Keratinocyte (primary cell): ENCODE measurements at regions not wholly inside any gene's neighbourhood (a gene's known extent, or its start where the extent isn't known, plus 50 kb on each side); places are given as distances from the start of the nearest gene placed in this dataset.
"Not testable (repeated sequence)": the region's sequence is repeated elsewhere in the genome, so short reads cannot be mapped to it uniquely, and the experiment has no call there.

Source experiments
- DNase-seq: peaks from one replicate; pipeline ENCODE4 v3.0.0-alpha.2; 2011; ENCODE audit warnings: low read depth, missing footprints, low spot score
- FAIRE-seq: peaks from 2 replicates; lab custom pipeline; 2011; peaks lifted over from hg19 to GRCh38; lab: Jason Lieb, UNC
- H2AFZ ChIP-seq: 2 replicates; pipeline ENCODE4 v1.6.0; 2012; ENCODE audit warnings: low read length, control low read depth, inconsistent platforms; ENCODE audit not compliant: control insufficient read depth
- H3K27ac ChIP-seq: 2 replicates; pipeline ENCODE4 v1.5.1; 2011; ENCODE audit warnings: low read length; ENCODE audit not compliant: control insufficient read depth, insufficient read depth
- H3K27me3 ChIP-seq: 3 replicates; pipeline ENCODE4 v1.6.0; 2011; ENCODE audit warnings: low read length; ENCODE audit not compliant: control insufficient read depth, insufficient read depth; ENCODE audit errors: extremely low read depth
- H3K36me3 ChIP-seq, 2 experiments: 2 replicates in 1 of 2; 3 replicates in 1 of 2; pipeline ENCODE4 v1.5.1; 2011; ENCODE audit warnings: low read length in 2 of 2, mild to moderate bottlenecking in 1 of 2; ENCODE audit not compliant: control insufficient read depth in 2 of 2, insufficient read depth in 2 of 2; ENCODE audit errors: extremely low read depth in 1 of 2
- H3K4me1 ChIP-seq: 3 replicates; pipeline ENCODE4 v1.5.1; 2011; ENCODE audit warnings: low read length; ENCODE audit not compliant: control insufficient read depth, insufficient read depth; ENCODE audit errors: extremely low read depth
- H3K4me2 ChIP-seq: 3 replicates; pipeline ENCODE4 v1.6.0; 2011; ENCODE audit warnings: low read depth, low read length; ENCODE audit not compliant: control insufficient read depth, insufficient read depth; ENCODE audit errors: extremely low read depth
- H3K4me3 ChIP-seq, 3 experiments: fragments of 200-600 bp in 1 of 3; sonication (generic) in 1 of 3; 2 replicates in 2 of 3; 3 replicates in 1 of 3; pipeline ENCODE4 v1.5.1; 2011 to 2016; ENCODE audit warnings: low read length in 3 of 3, mild to moderate bottlenecking in 3 of 3, control low read depth in 2 of 3, inconsistent platforms in 1 of 3, low read depth in 1 of 3, mixed read lengths in 1 of 3, mixed run types in 1 of 3, moderate library complexity in 1 of 3; ENCODE audit not compliant: control insufficient read depth in 2 of 3, insufficient read depth in 2 of 3; ENCODE audit errors: extremely low read depth in 1 of 3
- H3K79me2 ChIP-seq: 2 replicates; pipeline ENCODE4 v1.6.0; 2012; ENCODE audit warnings: low read length; ENCODE audit not compliant: control insufficient read depth, insufficient read depth
- H3K9ac ChIP-seq: 3 replicates; pipeline ENCODE4 v1.6.0; 2011; ENCODE audit warnings: low read length; ENCODE audit not compliant: control insufficient read depth, insufficient read depth; ENCODE audit errors: extremely low read depth
- H3K9me1 ChIP-seq: 3 replicates; pipeline ENCODE4 v1.6.0; 2011; ENCODE audit warnings: low read length; ENCODE audit not compliant: control insufficient read depth, insufficient read depth; ENCODE audit errors: extremely low read depth
- H3K9me3 ChIP-seq: 2 replicates; pipeline ENCODE4 v1.5.1; 2012; ENCODE audit warnings: low read depth, low read length; ENCODE audit not compliant: control insufficient read depth
- H4K20me1 ChIP-seq: 3 replicates; pipeline ENCODE4 v1.6.0; 2011; ENCODE audit warnings: low read length; ENCODE audit not compliant: control insufficient read depth, insufficient read depth; ENCODE audit errors: extremely low read depth
- dilution Hi-C: fragments of 300-500 bp; cut with MboI; formaldehyde crosslinking; loops from one replicate; pipeline ENCODE4 v1.7.0; 2020; ENCODE audit warnings: low sequenced_read_pairs; ENCODE audit not compliant: extremely low pct_ligation_motif_present

- FAIRE-seq, H3K36me3 ChIP-seq, DNase-seq, H2AFZ ChIP-seq, dilution Hi-C loops, H3K9me1 ChIP-seq, H3K79me2 ChIP-seq, H3K9me3 ChIP-seq, H3K4me3 ChIP-seq, H3K4me2 ChIP-seq, H3K27ac ChIP-seq, H3K4me1 ChIP-seq, H3K9ac ChIP-seq, H3K27me3 ChIP-seq, H4K20me1 ChIP-seq: not testable (repeated sequence)
Observed at GRCh38 chr6:60338328-60339071, 1947.5 kb downstream of the KHDRBS2 start.

DNA sequence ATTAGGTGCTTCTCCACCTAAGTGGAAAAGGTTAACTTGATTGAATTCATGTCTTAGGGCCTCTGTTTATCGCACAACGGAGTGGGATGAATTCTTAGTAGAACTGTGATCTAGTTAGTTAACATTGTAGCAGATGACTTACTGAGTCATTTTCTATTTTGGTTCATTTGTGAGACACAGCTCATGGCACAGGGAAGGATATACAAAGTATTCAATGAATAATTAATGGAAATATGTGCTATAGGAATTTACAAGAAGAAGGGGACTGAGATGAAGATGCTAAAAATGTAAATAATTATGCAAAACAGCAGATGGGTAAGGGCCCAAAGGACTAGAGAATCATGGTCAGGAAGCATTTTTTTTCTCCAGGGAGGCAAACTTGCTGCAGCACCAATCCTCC is 1950.9 kb downstream of the KHDRBS2 start:
- DNase-seq, H3K9ac ChIP-seq, H3K9me3 ChIP-seq, H3K27ac ChIP-seq, H2AFZ ChIP-seq, H3K4me2 ChIP-seq, dilution Hi-C loops, FAIRE-seq, H3K36me3 ChIP-seq, H3K9me1 ChIP-seq, H3K79me2 ChIP-seq, H3K27me3 ChIP-seq, H3K4me1 ChIP-seq, H3K4me3 ChIP-seq, H4K20me1 ChIP-seq: not testable (repeated sequence)

GRCh38 chr6:60333708-60334107 is 1952.3 kb downstream of the KHDRBS2 start:
- H3K9me3 ChIP-seq, FAIRE-seq, H3K27ac ChIP-seq, H3K4me3 ChIP-seq, DNase-seq, H3K9me1 ChIP-seq, dilution Hi-C loops, H3K4me2 ChIP-seq, H3K79me2 ChIP-seq, H3K27me3 ChIP-seq, H3K4me1 ChIP-seq, H3K9ac ChIP-seq, H2AFZ ChIP-seq, H4K20me1 ChIP-seq, H3K36me3 ChIP-seq: not testable (repeated sequence)

GRCh38 chr6:60308939-60309338 is 1977.1 kb downstream of the KHDRBS2 start:
- H3K27me3 ChIP-seq, H3K9me3 ChIP-seq, H4K20me1 ChIP-seq, H3K9ac ChIP-seq, H3K27ac ChIP-seq, H3K36me3 ChIP-seq, FAIRE-seq, H3K4me2 ChIP-seq, H3K79me2 ChIP-seq, H3K9me1 ChIP-seq, H3K4me1 ChIP-seq, DNase-seq, H2AFZ ChIP-seq, dilution Hi-C loops, H3K4me3 ChIP-seq: not testable (repeated sequence)
